ENCODE measurements at regions not wholly inside any gene's neighbourhood (a gene's known extent, or its start where the extent isn't known, plus 50 kb on each side); places are given as distances from the start of the nearest gene placed in this dataset.

DNA sequence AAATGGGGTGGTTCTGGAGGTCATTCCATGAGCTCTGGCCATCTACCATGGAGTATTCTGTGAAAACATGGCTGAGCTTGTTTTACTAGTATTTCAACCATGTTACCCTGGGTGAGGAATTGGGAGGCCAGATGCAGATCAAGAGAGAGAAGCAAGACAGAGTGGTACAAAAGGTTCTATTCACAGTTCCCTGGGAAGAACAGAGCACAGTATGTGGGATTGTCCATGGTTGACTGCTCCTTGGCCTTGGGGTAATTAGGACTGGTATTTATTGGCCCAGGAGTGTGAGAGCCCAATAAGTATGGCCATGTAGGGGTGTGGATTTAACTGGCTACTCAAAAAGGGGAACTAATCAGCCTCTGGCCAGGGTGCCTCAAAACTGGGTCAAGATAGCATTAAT, 239.7 kb upstream of the GATB start:
- TF ChIP-seq, protein P1, sequence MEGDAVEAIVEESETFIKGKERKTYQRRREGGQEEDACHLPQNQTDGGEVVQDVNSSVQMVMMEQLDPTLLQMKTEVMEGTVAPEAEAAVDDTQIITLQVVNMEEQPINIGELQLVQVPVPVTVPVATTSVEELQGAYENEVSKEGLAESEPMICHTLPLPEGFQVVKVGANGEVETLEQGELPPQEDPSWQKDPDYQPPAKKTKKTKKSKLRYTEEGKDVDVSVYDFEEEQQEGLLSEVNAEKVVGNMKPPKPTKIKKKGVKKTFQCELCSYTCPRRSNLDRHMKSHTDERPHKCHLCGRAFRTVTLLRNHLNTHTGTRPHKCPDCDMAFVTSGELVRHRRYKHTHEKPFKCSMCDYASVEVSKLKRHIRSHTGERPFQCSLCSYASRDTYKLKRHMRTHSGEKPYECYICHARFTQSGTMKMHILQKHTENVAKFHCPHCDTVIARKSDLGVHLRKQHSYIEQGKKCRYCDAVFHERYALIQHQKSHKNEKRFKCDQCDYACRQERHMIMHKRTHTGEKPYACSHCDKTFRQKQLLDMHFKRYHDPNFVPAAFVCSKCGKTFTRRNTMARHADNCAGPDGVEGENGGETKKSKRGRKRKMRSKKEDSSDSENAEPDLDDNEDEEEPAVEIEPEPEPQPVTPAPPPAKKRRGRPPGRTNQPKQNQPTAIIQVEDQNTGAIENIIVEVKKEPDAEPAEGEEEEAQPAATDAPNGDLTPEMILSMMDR (IDR thresholded peaks at IDR 0.05 in 2 of 3, conservative IDR thresholded peaks at IDR 0.05 in 1 of 3; ENCODE audit: borderline replicate concordance in 1 of 3, insufficient read depth in 1 of 3, low read depth in 2 of 3, low read length in 2 of 3): no peak
- no peak for TF ChIP-seq EZH2 (IDR thresholded peaks at IDR 0.05)
- TF ChIP-seq CEBPB (IDR thresholded peaks at IDR 0.05; ENCODE audit: low read depth): no peak
- TF ChIP-seq RAD21 (IDR thresholded peaks at IDR 0.05; ENCODE audit: low read depth): no peak
- no peak for TF ChIP-seq POLR2A (IDR thresholded peaks at IDR 0.05; ENCODE audit: borderline replicate concordance, extremely low read depth, insufficient read depth, insufficient read length)
- TF ChIP-seq SP1 (IDR thresholded peaks at IDR 0.05; ENCODE audit: low read depth): no peak
- TF ChIP-seq REST (IDR thresholded peaks at IDR 0.05; ENCODE audit: low read depth): no peak
- no peak for TF ChIP-seq ELF1 (IDR thresholded peaks at IDR 0.05; ENCODE audit: borderline replicate concordance, low read depth)
- no peak for TF ChIP-seq TCF7L2 (IDR thresholded peaks at IDR 0.05; ENCODE audit: borderline replicate concordance, extremely low read depth, insufficient read depth, insufficient read length)
- TF ChIP-seq POLR2AphosphoS5 (IDR thresholded peaks at IDR 0.05; ENCODE audit: low read depth, low read length): no peak
- TF ChIP-seq EZH2phosphoT487 (IDR thresholded peaks at IDR 0.05; ENCODE audit: borderline replicate concordance): no peak
- TF ChIP-seq ZFX (IDR thresholded peaks at IDR 0.05): no peak
- TF ChIP-seq SIN3A (IDR thresholded peaks at IDR 0.05; ENCODE audit: low read depth): no peak
- TF ChIP-seq, protein P2, sequence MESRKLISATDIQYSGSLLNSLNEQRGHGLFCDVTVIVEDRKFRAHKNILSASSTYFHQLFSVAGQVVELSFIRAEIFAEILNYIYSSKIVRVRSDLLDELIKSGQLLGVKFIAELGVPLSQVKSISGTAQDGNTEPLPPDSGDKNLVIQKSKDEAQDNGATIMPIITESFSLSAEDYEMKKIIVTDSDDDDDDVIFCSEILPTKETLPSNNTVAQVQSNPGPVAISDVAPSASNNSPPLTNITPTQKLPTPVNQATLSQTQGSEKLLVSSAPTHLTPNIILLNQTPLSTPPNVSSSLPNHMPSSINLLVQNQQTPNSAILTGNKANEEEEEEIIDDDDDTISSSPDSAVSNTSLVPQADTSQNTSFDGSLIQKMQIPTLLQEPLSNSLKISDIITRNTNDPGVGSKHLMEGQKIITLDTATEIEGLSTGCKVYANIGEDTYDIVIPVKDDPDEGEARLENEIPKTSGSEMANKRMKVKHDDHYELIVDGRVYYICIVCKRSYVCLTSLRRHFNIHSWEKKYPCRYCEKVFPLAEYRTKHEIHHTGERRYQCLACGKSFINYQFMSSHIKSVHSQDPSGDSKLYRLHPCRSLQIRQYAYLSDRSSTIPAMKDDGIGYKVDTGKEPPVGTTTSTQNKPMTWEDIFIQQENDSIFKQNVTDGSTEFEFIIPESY (IDR thresholded peaks at IDR 0.05; ENCODE audit: extremely low read depth, insufficient replicate concordance, low read length): no peak
